ENCODE measurements at regions not wholly inside any gene's neighbourhood (a gene's known extent, or its start where the extent isn't known, plus 50 kb on each side); places are given as distances from the start of the nearest gene placed in this dataset.

DNA sequence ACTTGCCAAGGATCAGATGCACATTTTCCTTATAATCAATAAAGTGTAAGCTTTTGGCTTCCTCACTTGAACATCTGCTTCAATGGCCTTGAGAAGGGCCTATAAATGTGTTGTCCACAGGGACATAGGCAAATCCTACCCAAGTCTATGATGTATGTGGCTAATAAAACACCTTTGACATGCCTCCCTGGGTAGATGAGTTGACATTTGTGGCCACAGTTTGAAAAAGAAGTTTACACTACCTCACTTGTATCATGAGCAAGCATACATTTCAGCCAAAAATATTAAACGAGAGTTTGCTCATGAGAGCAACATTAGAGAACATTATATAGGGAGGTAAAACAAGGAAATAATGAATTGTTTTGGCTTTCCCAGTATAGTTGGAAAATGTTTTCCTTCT, 1067.7 kb downstream of the C4orf33 start:
- TF ChIP-seq, protein P1, sequence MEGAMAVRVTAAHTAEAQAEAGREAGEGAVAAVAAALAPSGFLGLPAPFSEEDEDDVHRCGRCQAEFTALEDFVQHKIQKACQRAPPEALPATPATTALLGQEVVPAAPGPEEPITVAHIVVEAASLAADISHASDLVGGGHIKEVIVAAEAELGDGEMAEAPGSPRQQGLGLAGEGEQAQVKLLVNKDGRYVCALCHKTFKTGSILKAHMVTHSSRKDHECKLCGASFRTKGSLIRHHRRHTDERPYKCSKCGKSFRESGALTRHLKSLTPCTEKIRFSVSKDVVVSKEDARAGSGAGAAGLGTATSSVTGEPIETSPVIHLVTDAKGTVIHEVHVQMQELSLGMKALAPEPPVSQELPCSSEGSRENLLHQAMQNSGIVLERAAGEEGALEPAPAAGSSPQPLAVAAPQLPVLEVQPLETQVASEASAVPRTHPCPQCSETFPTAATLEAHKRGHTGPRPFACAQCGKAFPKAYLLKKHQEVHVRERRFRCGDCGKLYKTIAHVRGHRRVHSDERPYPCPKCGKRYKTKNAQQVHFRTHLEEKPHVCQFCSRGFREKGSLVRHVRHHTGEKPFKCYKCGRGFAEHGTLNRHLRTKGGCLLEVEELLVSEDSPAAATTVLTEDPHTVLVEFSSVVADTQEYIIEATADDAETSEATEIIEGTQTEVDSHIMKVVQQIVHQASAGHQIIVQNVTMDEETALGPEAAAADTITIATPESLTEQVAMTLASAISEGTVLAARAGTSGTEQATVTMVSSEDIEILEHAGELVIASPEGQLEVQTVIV (CRISPR knock-in tag; IDR thresholded peaks at IDR 0.05; ENCODE audit: borderline replicate concordance): no peak
- TF ChIP-seq EZH2 (IDR thresholded peaks at IDR 0.05; ENCODE audit: borderline replicate concordance, low read depth, low read length) (no peak), DPF2 (IDR thresholded peaks at IDR 0.05) (no peak), ETV5 (CRISPR knock-in tag; IDR thresholded peaks at IDR 0.05; ENCODE audit: low read depth) (no peak), FOXM1 (IDR thresholded peaks at IDR 0.05; ENCODE audit: low read depth) (no peak), FOXM1 (CRISPR knock-in tag; IDR thresholded peaks at IDR 0.05; ENCODE audit: low read depth) (no peak), ARID1B (IDR thresholded peaks at IDR 0.05) (no peak), CTBP1 (IDR thresholded peaks at IDR 0.05; ENCODE audit: borderline replicate concordance) (no peak)
- TF ChIP-seq, protein P2, sequence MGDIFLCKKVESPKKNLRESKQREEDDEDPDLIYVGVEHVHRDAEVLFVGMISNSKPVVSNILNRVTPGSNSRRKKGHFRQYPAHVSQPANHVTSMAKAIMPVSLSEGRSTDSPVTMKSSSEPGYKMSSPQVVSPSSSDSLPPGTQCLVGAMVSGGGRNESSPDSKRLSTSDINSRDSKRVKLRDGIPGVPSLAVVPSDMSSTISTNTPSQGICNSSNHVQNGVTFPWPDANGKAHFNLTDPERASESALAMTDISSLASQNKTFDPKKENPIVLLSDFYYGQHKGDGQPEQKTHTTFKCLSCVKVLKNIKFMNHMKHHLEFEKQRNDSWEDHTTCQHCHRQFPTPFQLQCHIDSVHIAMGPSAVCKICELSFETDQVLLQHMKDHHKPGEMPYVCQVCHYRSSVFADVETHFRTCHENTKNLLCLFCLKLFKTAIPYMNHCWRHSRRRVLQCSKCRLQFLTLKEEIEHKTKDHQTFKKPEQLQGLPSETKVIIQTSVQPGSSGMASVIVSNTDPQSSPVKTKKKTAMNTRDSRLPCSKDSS (IDR thresholded peaks at IDR 0.05; ENCODE audit: low read depth, partially characterized antibody): no peak
- TF ChIP-seq, protein P3, sequence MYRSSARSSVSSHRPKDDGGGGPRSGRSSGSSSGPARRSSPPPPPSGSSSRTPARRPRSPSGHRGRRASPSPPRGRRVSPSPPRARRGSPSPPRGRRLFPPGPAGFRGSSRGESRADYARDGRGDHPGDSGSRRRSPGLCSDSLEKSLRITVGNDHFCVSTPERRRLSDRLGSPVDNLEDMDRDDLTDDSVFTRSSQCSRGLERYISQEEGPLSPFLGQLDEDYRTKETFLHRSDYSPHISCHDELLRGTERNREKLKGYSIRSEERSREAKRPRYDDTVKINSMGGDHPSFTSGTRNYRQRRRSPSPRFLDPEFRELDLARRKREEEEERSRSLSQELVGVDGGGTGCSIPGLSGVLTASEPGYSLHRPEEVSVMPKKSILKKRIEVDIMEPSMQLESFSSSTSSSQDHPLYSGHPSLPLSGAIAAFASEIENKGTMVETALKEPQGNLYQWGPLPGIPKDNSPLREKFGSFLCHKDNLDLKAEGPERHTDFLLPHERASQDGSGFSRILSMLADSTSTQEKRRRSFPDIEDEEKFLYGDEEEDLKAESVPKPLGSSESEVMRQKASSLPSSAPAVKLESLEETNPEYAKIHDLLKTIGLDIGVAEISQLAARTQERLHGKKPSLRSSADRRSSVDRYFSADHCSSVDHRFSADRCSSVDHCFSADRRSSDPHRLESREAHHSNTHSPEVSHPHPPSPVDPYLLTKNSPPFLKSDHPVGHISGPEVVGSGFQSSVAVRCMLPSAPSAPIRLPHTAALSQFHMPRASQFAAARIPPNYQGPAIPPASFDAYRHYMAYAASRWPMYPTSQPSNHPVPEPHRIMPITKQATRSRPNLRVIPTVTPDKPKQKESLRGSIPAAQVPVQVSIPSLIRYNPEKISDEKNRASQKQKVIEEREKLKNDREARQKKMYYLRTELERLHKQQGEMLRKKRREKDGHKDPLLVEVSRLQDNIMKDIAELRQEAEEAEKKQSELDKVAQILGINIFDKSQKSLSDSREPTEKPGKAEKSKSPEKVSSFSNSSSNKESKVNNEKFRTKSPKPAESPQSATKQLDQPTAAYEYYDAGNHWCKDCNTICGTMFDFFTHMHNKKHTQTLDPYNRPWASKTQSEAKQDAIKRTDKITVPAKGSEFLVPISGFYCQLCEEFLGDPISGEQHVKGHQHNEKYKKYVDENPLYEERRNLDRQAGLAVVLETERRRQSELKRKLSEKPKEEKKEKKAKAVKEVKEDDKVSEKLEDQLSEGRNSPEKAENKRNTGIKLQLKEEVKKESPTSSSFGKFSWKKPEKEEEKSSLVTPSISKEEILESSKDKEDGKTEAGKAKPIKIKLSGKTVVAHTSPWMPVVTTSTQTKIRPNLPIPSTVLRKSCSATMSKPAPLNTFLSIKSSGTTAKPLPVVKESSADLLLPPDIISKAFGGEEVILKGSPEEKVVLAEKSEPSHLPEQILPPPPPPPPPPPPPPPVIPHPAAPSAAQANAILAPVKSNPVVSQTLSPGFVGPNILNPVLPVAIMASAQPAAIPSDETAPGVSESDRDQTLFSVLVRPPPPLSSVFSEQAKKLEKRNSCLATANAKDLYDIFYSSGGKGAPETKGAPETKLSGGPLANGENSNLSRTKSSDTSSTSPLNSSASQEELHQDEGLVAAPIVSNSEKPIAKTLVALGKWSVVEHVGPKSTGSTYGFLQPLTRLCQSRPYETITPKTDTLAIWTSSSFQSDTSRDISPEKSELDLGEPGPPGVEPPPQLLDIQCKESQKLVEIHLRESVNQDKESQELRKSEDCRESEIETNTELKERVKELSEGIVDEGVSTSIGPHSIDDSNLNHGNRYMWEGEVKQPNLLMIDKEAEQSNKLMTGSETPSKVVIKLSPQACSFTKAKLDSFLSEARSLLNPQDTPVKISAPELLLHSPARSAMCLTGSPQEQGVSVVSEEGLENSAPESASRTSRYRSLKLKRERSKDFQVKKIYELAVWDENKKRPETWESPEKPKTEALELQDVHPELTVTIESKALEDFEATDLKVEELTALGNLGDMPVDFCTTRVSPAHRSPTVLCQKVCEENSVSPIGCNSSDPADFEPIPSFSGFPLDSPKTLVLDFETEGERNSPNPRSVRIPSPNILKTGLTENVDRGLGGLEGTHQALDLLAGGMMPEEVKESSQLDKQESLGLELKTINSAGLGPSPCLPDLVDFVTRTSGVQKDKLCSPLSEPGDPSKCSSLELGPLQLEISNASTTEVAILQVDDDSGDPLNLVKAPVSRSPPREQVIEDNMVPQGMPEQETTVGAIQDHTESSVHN (IDR thresholded peaks at IDR 0.05; ENCODE audit: borderline replicate concordance in 1 of 2, low read depth in 1 of 2): no peak
